IMR-90 (cell line): ENCODE measurements at regions not wholly inside any gene's neighbourhood (a gene's known extent, or its start where the extent isn't known, plus 50 kb on each side); places are given as distances from the start of the nearest gene placed in this dataset.

Source experiments
- ATAC-seq: fragments of 200-7000 bp; cut with Tn5 transposase; 2 replicates; pipeline ENCODE4 v1.9.1; 2020; ENCODE audit warnings: low read depth, mild to moderate bottlenecking, moderate library complexity
- BruUV-seq: library from RNA; stranded (reverse); fragments of 400-500 nt; replicated peaks from 2 replicates; lab custom pipeline; 2021; lab: Mats Ljungman, UMichigan
- CTCF ChIA-PET: fragments of 300-600 bp; formaldehyde crosslinking; extraction: SDS; loops from one replicate; lab custom pipeline; 2021; ENCODE audit warnings: antibody characterized with exemption; lab: Yijun Ruan, JAX
- POLR2A ChIA-PET: fragments of 300-600 bp; sonication (Branson Sonifier 250); formaldehyde crosslinking; loops from one replicate; lab custom pipeline; 2022; ENCODE audit warnings: antibody characterized with exemption; ENCODE audit not compliant: unreplicated experiment; lab: Charles Lee
- DNase-seq: peaks from one replicate; pipeline ENCODE4 v3.0.0; 2013
- H2AFZ ChIP-seq: replicated peaks from 2 replicates; pipeline ENCODE3; 2013; ENCODE audit warnings: low read length, mild to moderate bottlenecking; ENCODE audit not compliant: poor library complexity
- H2AK5ac ChIP-seq: 2 replicates; pipeline ENCODE4 v1.6.1; 2013; ENCODE audit warnings: low read depth, low read length, inconsistent platforms
- H2AK9ac ChIP-seq: replicated peaks from 2 replicates; pipeline ENCODE3; 2013; ENCODE audit warnings: mild to moderate bottlenecking, low read depth, low read length, moderate library complexity; ENCODE audit not compliant: poor library complexity
- H2BK120ac ChIP-seq: 2 replicates; pipeline ENCODE4 v1.6.1; 2013; ENCODE audit warnings: low read depth, low read length, inconsistent platforms
- H2BK15ac ChIP-seq: 3 replicates; pipeline ENCODE4 v1.6.1; 2013; ENCODE audit warnings: low read depth, low read length, inconsistent platforms
- H2BK20ac ChIP-seq: 2 replicates; pipeline ENCODE4 v1.6.1; 2013; ENCODE audit warnings: low read depth, mild to moderate bottlenecking, inconsistent platforms, low read length, moderate library complexity
- H2BK5ac ChIP-seq: 2 replicates; pipeline ENCODE4 v1.6.1; 2013; ENCODE audit warnings: mild to moderate bottlenecking, low read depth, low read length, inconsistent platforms; ENCODE audit not compliant: poor library complexity, severe bottlenecking
- H3K14ac ChIP-seq: replicated peaks from 2 replicates; pipeline ENCODE4 v1.6.1; 2013; ENCODE audit warnings: low read depth, low read length, inconsistent platforms
- H3K18ac ChIP-seq: 2 replicates; pipeline ENCODE4 v1.6.1; 2013; ENCODE audit warnings: low read depth, low read length, control low read depth
- H3K23ac ChIP-seq: 2 replicates; pipeline ENCODE4 v1.6.1; 2013; ENCODE audit warnings: low read depth, low read length, inconsistent platforms
- H3K27ac ChIP-seq: 2 replicates; pipeline ENCODE4 v1.5.1; 2013; ENCODE audit warnings: mild to moderate bottlenecking, control low read depth, low read length; ENCODE audit not compliant: insufficient read depth
- H3K27me3 ChIP-seq: 2 replicates; pipeline ENCODE4 v1.6.1; 2013; ENCODE audit warnings: low read length; ENCODE audit not compliant: control insufficient read depth, insufficient read depth
- H3K36me3 ChIP-seq: 2 replicates; pipeline ENCODE4 v1.6.1; 2013; ENCODE audit warnings: low read length, mixed read lengths; ENCODE audit not compliant: control insufficient read depth, insufficient read depth
- H3K4ac ChIP-seq: 2 replicates; pipeline ENCODE4 v1.6.1; 2013; ENCODE audit warnings: low read depth, low read length, inconsistent platforms
- H3K4me1 ChIP-seq: 2 replicates; pipeline ENCODE4 v1.6.1; 2013; ENCODE audit warnings: low read length, mixed read lengths; ENCODE audit not compliant: control insufficient read depth, insufficient read depth
- H3K4me2 ChIP-seq: 2 replicates; pipeline ENCODE4 v1.6.1; 2013; ENCODE audit warnings: low read depth, mild to moderate bottlenecking, control low read depth, low read length, moderate library complexity
- H3K4me3 ChIP-seq: 2 replicates; pipeline ENCODE4 v1.5.1; 2013; ENCODE audit warnings: low read depth, mild to moderate bottlenecking, control low read depth, low read length, moderate library complexity; ENCODE audit not compliant: insufficient read depth
- H3K56ac ChIP-seq: 2 replicates; pipeline ENCODE4 v1.6.1; 2013; ENCODE audit warnings: low read length, inconsistent platforms; ENCODE audit not compliant: insufficient read depth; ENCODE audit errors: extremely low read depth
- H3K79me1 ChIP-seq, 2 experiments: 2 replicates each; pipeline ENCODE4 v1.6.1; 2013; ENCODE audit warnings: low read length in 2 of 2, inconsistent platforms in 1 of 2, low read depth in 1 of 2
- H3K9ac ChIP-seq: 2 replicates; pipeline ENCODE4 v1.6.1; 2013; ENCODE audit warnings: low read depth, low read length, control low read depth
- H3K9me1 ChIP-seq: 2 replicates; pipeline ENCODE4 v1.6.1; 2013; ENCODE audit warnings: low read length, inconsistent platforms; ENCODE audit not compliant: insufficient read depth
- H3K9me3 ChIP-seq: 2 replicates; pipeline ENCODE4 v1.6.1; 2013; ENCODE audit warnings: low read length; ENCODE audit not compliant: control insufficient read depth, insufficient read depth
- H4K20me1 ChIP-seq: 2 replicates; pipeline ENCODE4 v1.6.1; 2013; ENCODE audit warnings: low read length, inconsistent platforms; ENCODE audit not compliant: insufficient read depth
- H4K5ac ChIP-seq: 2 replicates; pipeline ENCODE4 v1.6.1; 2013; ENCODE audit warnings: mild to moderate bottlenecking, low read depth, low read length, control low read depth
- H4K8ac ChIP-seq, 2 experiments: 2 replicates each; pipeline ENCODE4 v1.6.1; 2013; ENCODE audit warnings: low read depth in 2 of 2, low read length in 2 of 2, control low read depth in 1 of 2, inconsistent platforms in 1 of 2
- H4K91ac ChIP-seq: 2 replicates; pipeline ENCODE4 v1.6.1; 2013; ENCODE audit warnings: low read depth, low read length, inconsistent platforms; ENCODE audit not compliant: insufficient read depth
- CEBPB ChIP-seq: IDR thresholded peaks from 2 replicates; pipeline ENCODE4 v1.6.1; 2012; ENCODE audit warnings: low read depth, low read length, improper control_type of control experiment
- MAFK ChIP-seq: IDR thresholded peaks from 2 replicates; pipeline ENCODE4 v1.6.1; 2012; ENCODE audit warnings: low read depth, low read length, improper control_type of control experiment
- MXI1 ChIP-seq: IDR thresholded peaks from 2 replicates; pipeline ENCODE4 v1.6.1; 2012; ENCODE audit warnings: low read depth, mild to moderate bottlenecking, low read length, moderate library complexity, borderline replicate concordance
- SMC3 ChIP-seq: fragments of 150-350 bp; IDR thresholded peaks from 2 replicates; pipeline ENCODE4 v1.6.1; 2016; ENCODE audit warnings: low read depth, mild to moderate bottlenecking, antibody characterized with exemption, low read length, moderate library complexity
- WGBS, 2 experiments: methylation state at CpG; one replicate each; pipeline versions ENCODE4 v1.1.5 to v1.1.7; 2013; ENCODE audit warnings: missing lambda C conversion rate in 2 of 2; ENCODE audit not compliant: insufficient read length in 1 of 2; ENCODE audit errors: extremely low coverage in 2 of 2; 5-methylcytosine and 5-hydroxymethylcytosine counted together
- dilution Hi-C: fragments of 300-500 bp; cut with HindIII; formaldehyde crosslinking; loops from one replicate; pipeline ENCODE4 v1.14.3; 2018; ENCODE audit warnings: low sequenced_read_pairs; ENCODE audit not compliant: unreplicated experiment
- in situ Hi-C: fragments of 300-500 bp; cut with MboI; formaldehyde crosslinking; loops from 3 replicates; pipeline ENCODE4 v1.14.3; 2019; ENCODE audit warnings: low sequenced_read_pairs, inconsistent platforms, mixed read lengths
- intact Hi-C: fragments of 100-400 bp; cut with micrococcal nuclease; formaldehyde crosslinking; loops from 2 replicates; pipeline ENCODE4 v1.10.0; 2022

- Histone ChIP-seq H4K20me1 (no peaks in the 10 kb centered on the region), H2BK20ac (no peak overlapping the region), H2BK120ac (no peak overlapping the region), H3K56ac (no peak overlapping the region), H3K27me3 (no peaks in the 10 kb centered on the region), H3K27ac (no peak overlapping the region), H3K9me1 (no peaks in the 10 kb centered on the region), H3K9me3 (no peaks in the 10 kb centered on the region), H3K23ac (no peak overlapping the region), H3K79me1 (no peaks in the 10 kb centered on the region), H2BK5ac (no peak overlapping the region), H3K4me1 (no peaks in the 10 kb centered on the region), H3K9ac (no peak overlapping the region), H3K36me3 (no peaks in the 10 kb centered on the region), H2AK5ac (no peak overlapping the region), H3K4me2 (no peak overlapping the region), H4K5ac (no peak overlapping the region), H3K4me3 (no peak overlapping the region), H2AK9ac (no peak overlapping the region), H2BK15ac (no peak overlapping the region), H3K14ac (no peak overlapping the region), H3K4ac (no peak overlapping the region), H4K91ac (no peak overlapping the region), H2AFZ (no peak overlapping the region), H3K18ac (no peak overlapping the region), H4K8ac (no peak overlapping the region)
- DNase-seq: no peak
- dilution Hi-C loops: no loop called here
- 77% methylated on average over 2 of the region's 5 CpGs; no CpG with 5 or more reads in 1 of the 2 experiments for WGBS, 2 experiments
- CTCF ChIA-PET: no interaction called here
- intact Hi-C loops: no loop called here
- no peak for ATAC-seq
- in situ Hi-C loops: no loop called here
- POLR2A ChIA-PET: no interaction called here
- TF ChIP-seq MAFK: no peak
- no peak for TF ChIP-seq CEBPB
- no peak for TF ChIP-seq SMC3
- no peak for TF ChIP-seq MXI1
- BruUV-seq: no TSS peak
These were observed 78.1 kb downstream of the MRPL46 start for GRCh38 chr15:88389120-88389519.
